ENCODE measurements at regions not wholly inside any gene's neighbourhood (a gene's known extent, or its start where the extent isn't known, plus 50 kb on each side); places are given as distances from the start of the nearest gene placed in this dataset.

DNA sequence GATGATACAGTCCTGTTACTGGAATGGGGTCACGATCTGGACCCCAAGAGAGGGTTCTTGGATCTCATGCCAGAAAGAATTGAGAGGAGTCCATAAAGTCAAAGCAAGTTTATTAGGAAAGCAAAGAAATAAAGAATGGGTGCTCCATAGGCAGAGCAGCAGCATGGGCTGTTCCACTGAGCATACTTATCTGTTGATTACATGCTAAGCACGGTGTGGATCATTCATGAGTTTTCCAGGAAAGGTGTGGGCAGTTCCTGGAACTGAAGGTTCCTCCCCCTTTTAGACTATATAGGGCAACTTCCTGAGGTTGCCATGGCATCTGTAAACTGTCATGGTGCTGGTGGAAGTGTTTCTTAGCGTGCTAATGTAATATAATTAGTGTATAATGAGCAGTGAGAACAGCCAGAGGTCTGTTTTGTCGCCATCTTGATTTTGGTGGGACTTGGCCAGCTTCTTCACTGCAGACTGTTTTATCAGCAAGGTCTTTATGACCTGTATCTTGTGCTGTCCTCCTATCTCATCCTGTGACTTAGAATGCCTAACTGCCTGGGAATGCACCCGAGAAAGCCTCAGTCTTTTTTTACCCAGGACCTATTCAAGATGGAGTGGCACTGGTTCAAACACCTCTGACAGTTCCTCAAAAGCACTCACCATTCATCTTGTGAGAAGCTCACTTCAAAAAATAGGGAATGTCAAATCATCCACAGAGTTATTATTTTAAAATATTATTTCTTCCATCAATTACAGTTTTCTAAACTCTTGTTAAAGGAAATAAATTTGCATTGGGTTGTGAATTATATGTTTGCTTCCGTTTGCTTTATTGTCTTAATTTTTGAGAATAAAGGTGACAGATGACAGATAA lies 1358.8 kb upstream of the TMEM132C start:
- Mint-ChIP-seq H3K9me3 (peaks cover 4 to 8% of the 10 kb centered on the region in 2 donors), H3K27me3 (ENCODE audit: low read depth) (no peaks in the 10 kb centered on the region), H3K4me1 (ENCODE audit: low read depth) (no peaks in the 10 kb centered on the region), H3K27ac (no peak overlapping the region), H3K4me3 (no peak overlapping the region), H3K36me3 (ENCODE audit: insufficient read depth in 2 of 2) (peaks cover 0 to 3% of the 10 kb centered on the region in 2 donors)
- DNase-seq (peak in 1 of 2 donors; percentile 6), ATAC-seq (replicated peaks in 1 of 2) (peak in 1 of 2 donors; percentile 48)

DNA sequence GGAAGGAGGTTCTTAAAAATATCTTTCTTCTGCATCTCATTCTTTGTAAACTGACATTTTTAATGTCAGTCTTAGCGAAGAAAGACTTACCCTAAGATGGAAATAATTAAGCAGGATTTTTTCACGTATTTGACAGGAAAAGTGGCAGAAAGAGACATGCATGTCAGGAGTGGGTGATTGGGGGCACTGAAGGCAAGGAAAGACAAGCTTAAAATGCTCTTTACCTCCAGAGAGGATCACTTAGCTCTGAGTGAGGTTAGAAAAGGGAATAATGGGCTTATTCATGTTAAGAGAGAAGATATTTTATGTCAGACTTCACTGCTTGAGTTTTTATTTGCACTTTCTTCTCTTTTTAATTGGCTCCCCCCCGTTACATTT lies 1358.2 kb upstream of the TMEM132C start:
- Mint-ChIP-seq H3K9me3 (peaks cover 4 to 8% of the 10 kb centered on the region in 2 donors), H3K4me3 (no peak overlapping the region), H3K4me1 (ENCODE audit: low read depth) (no peaks in the 10 kb centered on the region), H3K27me3 (ENCODE audit: low read depth) (no peaks in the 10 kb centered on the region), H3K27ac (no peak overlapping the region), H3K36me3 (ENCODE audit: insufficient read depth in 2 of 2) (peaks cover 0 to 3% of the 10 kb centered on the region in 2 donors)
- DNase-seq (no peak), ATAC-seq (replicated peaks in 1 of 2) (no peak)

DNA sequence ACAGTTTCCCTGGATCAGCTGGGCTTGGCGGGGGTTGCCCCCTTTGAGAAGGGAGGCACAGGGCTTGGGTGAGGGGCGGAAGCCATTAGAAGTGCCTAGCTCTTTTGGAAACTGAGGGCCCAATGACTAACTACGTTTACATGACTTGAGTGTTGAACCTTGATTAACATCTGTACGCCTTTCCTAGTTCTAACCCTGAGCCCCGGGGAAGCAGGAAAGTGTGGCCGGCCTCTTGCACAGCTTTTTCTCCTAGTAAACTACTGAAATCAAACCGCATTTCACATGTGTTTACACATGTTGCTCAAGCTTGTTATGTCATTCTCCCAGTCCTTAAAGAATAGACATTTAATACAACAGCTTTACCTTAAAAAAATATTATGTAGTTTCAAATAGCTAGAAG lies 1356.4 kb upstream of the TMEM132C start:
- Mint-ChIP-seq H3K27me3 (ENCODE audit: low read depth) (no peaks in the 10 kb centered on the region), H3K4me3 (no peak overlapping the region), H3K9me3 (peaks cover 4 to 7% of the 10 kb centered on the region in 2 donors), H3K36me3 (ENCODE audit: insufficient read depth in 2 of 2) (peaks cover 0 to 3% of the 10 kb centered on the region in 2 donors), H3K4me1 (ENCODE audit: low read depth) (no peaks in the 10 kb centered on the region), H3K27ac (no peak overlapping the region)
- DNase-seq (no peak), ATAC-seq (replicated peaks in 1 of 2) (no peak)

DNA sequence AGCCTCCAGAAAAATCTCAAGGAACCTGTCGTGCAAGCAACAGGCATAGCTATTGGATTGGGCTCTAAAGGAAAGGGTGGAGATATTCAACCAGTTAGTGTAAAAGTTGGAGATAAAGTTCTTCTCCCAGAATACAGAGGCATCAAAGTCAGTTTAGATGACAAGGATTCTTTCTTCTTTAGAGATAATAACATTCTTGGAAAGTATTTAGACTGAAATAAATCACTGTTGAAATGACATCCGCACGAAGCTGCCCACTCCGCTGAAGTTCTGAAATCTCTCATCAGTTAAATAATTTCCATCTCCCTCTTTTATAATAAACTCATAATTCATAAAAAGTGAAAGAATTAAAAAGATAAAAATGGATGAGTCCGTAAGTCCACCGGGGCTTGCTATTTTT lies 1354.9 kb upstream of the TMEM132C start:
- DNase-seq (no peak), ATAC-seq (replicated peaks in 1 of 2) (no peak)
- H3K27ac Mint-ChIP-seq: no peak overlapping the region
- H3K4me1 Mint-ChIP-seq (ENCODE audit: low read depth): no peaks in the 10 kb centered on the region
- H3K27me3 Mint-ChIP-seq (ENCODE audit: low read depth): no peaks in the 10 kb centered on the region
- no peaks in the 10 kb centered on the region for H3K36me3 Mint-ChIP-seq (ENCODE audit: insufficient read depth in 2 of 2)
- no peak overlapping the region for H3K4me3 Mint-ChIP-seq
- H3K9me3 Mint-ChIP-seq: peaks cover 0 to 4% of the 10 kb centered on the region in 2 donors

DNA sequence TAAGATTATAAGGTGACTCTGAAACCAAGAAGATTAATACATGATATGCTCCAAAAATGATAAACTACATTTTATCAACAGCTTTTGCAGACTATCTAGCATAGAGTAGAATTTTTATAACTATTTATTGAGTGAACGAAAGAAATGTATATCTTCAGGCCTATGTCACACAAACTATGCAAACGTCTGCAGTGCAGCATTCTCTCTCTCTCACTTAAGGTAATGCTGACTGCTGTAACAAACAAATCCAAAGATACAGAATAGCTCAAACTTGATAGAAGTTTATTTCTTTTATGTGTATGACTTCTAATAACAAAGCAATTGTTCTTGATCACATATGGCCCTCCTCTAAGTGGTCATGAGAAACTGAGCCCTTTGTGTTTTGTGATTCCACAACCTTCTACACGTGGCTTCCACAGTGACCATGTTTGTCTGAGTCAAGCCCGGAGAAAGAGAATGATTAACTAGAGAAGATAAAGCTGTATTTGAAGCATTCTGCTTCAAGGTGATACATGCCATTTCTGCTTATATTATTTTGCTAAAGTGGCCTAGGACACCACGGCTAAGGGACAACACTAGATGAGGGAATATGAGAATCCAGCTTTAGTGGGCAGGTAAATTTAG lies 1352.7 kb upstream of the TMEM132C start:
- Mint-ChIP-seq H3K4me3 (no peak overlapping the region), H3K9me3 (peaks cover 0 to 2% of the 10 kb centered on the region in 2 donors), H3K27me3 (ENCODE audit: low read depth) (no peaks in the 10 kb centered on the region), H3K27ac (no peak overlapping the region), H3K4me1 (ENCODE audit: low read depth) (no peaks in the 10 kb centered on the region), H3K36me3 (ENCODE audit: insufficient read depth in 2 of 2) (no peaks in the 10 kb centered on the region)
- ATAC-seq (replicated peaks in 1 of 2) (no peak), DNase-seq (no peak)

DNA sequence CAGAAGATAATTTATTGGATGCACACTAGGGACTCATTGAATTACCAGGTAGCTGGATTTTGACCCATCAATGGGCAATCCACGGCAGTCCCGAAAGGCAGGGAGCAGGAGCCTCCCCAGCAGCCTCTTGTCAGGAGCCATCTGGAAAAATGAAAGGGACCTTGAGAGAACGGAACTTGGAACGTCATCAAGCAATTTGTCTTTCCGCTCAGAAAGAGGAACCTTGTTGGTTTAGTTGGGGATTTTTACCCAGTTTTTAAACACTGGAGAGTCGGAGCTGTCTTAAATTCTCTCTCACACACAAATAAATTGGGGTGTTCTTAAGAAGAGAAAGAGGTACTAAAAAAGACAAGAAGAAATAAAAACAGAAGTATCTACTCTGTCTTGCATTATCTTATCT lies 1351.7 kb upstream of the TMEM132C start:
- DNase-seq: no peak
- Mint-ChIP-seq H3K9me3 (peaks cover 0 to 2% of the 10 kb centered on the region in 2 donors), H3K27ac (no peak overlapping the region), H3K27me3 (ENCODE audit: low read depth) (no peaks in the 10 kb centered on the region), H3K4me1 (ENCODE audit: low read depth) (no peaks in the 10 kb centered on the region), H3K4me3 (no peak overlapping the region), H3K36me3 (ENCODE audit: insufficient read depth in 2 of 2) (no peaks in the 10 kb centered on the region)
- no peak for ATAC-seq (replicated peaks in 1 of 2)

DNA sequence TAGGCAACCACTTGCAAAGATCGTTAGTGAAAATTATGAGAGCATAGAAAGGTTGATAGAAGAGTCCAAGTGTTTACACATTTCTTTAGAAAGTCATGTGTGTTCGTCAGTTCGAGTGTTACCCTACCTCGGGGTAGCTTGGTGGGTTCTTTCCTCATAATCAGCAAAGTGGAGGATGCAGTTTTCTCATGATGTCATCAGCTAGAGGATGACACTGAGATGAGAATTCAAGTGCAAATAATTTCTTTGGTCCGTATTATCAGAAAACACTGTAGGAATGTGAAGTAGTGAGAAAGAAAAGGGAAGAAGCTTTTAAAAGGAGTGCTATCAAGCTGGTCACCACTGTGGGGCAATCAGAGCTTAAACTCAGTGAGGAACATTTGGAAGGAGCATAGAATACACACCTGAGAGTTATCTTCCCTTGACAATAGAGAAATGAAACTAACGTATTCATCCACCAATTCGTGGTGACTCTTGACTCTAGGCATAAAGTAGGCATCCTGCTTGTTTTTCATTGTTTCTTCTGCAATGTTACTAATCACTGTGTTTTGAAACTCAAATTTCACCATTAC lies 1340.9 kb upstream of the TMEM132C start:
- Mint-ChIP-seq H3K27me3 (ENCODE audit: low read depth) (no peaks in the 10 kb centered on the region), H3K4me3 (no peak overlapping the region), H3K27ac (no peak overlapping the region), H3K4me1 (ENCODE audit: low read depth) (no peaks in the 10 kb centered on the region), H3K36me3 (ENCODE audit: insufficient read depth in 2 of 2) (no peaks in the 10 kb centered on the region), H3K9me3 (no peaks in the 10 kb centered on the region)
- DNase-seq: no peak
- no peak for ATAC-seq (replicated peaks in 1 of 2)

DNA sequence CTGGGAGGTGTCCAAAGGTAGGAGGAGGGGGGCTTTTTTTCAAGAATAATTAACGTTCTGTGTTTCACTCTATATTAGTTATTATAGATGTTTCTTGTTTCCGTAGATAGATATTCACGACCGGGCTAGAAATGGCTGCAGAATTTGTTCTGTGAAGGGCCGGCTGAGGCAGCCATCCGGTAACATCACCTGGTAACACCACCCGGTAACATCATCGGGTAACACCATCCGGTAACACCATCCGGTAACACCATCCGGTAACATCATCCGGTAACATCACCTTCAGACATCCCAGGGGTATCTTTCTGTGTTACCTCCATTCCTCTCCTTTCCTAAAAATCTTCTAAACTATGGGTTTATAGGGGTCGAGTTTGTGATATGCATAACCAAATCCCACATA lies 1336.7 kb upstream of the TMEM132C start:
- ATAC-seq (replicated peaks in 1 of 2): no peak
- Mint-ChIP-seq H3K36me3 (ENCODE audit: insufficient read depth in 2 of 2) (no peaks in the 10 kb centered on the region), H3K4me1 (ENCODE audit: low read depth) (no peaks in the 10 kb centered on the region), H3K27ac (no peak overlapping the region), H3K4me3 (no peak overlapping the region), H3K9me3 (no peaks in the 10 kb centered on the region), H3K27me3 (ENCODE audit: low read depth) (no peaks in the 10 kb centered on the region)
- DNase-seq: no peak

DNA sequence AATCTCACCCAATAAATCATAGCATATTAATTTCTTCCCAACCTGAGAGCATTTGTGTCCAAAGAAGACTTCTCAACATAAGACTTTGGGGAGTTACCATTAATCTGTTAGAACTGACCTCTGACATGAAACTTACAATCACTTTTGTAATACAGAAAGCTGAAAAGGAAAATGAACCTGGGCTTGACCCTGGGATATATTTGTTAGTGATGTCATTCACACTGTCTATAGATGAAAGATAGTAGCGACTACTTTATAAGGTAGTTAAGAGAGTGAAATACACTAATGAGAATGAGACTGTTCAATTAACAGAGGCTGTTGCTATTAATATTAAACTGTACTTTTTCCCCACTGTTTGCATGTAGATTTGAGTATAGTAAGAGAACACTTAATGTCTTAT lies 1334.8 kb upstream of the TMEM132C start:
- no peak overlapping the region for H3K27ac Mint-ChIP-seq

DNA sequence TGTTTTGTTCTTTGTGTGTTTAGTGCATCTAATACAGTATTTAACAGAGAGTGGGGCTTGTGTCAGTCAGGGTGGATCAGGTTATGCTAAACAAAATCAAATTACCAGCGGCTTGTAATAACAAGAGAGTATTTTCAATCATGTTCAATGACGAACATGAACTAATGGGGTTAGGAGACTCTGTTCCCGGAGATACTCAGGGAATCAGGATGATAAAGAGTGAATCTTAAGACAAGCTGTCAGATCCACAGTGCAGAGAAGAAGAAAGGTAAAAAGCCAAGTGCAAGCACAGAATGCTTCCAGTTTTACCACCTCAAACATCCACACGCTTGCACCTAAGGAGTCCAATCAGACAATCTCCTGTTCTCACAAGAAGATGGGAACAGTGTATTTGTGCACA lies 1331.5 kb upstream of the TMEM132C start:
- Mint-ChIP-seq H3K27me3 (ENCODE audit: low read depth) (no peaks in the 10 kb centered on the region), H3K36me3 (ENCODE audit: insufficient read depth in 2 of 2) (no peaks in the 10 kb centered on the region), H3K27ac (no peak overlapping the region), H3K4me1 (ENCODE audit: low read depth) (peaks cover 6% of the 10 kb centered on the region), H3K9me3 (no peaks in the 10 kb centered on the region), H3K4me3 (no peak overlapping the region)
- DNase-seq (no peak), ATAC-seq (replicated peaks in 1 of 2) (no peak)

More for the DNA sequence above, 1334.8 kb upstream of the TMEM132C start:
- H3K36me3 Mint-ChIP-seq (ENCODE audit: insufficient read depth in 2 of 2): no peaks in the 10 kb centered on the region
- no peaks in the 10 kb centered on the region for H3K27me3 Mint-ChIP-seq (ENCODE audit: low read depth)
- H3K9me3 Mint-ChIP-seq: no peaks in the 10 kb centered on the region
- no peak overlapping the region for H3K4me3 Mint-ChIP-seq
- DNase-seq: no peak
- H3K4me1 Mint-ChIP-seq (ENCODE audit: low read depth): peaks cover 6% of the 10 kb centered on the region
- ATAC-seq (replicated peaks in 1 of 2): no peak

DNA sequence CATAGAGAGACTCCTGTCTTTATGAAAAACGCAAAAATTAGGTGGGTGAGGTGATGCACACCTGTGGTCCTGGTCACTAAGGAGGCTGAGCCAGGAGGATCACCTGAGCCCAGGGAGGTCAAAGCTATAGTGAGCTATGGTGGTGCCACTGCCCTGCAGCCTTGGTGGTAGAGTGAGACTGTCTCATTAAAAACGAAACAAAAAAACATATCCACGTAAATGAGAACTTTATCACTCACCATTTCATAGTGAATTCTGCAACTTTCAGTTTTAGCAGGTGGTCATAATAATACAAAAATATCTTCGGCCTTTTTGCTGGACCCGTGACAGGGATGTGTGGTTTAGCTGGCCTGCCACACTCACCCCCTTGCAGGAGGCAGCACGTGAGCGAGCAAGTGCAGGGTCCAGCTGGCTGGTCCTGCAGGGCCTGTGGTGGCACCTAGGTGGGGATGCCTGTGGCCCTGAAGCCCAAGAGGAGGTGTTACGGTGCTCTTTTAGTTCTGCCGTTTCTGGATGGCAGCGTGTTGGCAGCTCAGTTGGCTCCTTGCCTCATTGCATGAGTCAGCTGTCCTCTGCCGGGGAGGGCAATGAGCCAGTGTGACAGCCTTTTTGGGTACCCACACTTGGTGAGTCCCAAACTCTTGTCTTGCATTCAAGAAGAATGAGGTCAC lies 1330.7 kb upstream of the TMEM132C start:
- no peaks in the 10 kb centered on the region for H3K27me3 Mint-ChIP-seq (ENCODE audit: low read depth)
- ATAC-seq (replicated peaks in 1 of 2) (peak in 1 of 2 donors; percentile 60), DNase-seq (peak in 1 of 2 donors; percentile 9)
- no peak overlapping the region for H3K27ac Mint-ChIP-seq
- H3K36me3 Mint-ChIP-seq (ENCODE audit: insufficient read depth in 2 of 2): no peaks in the 10 kb centered on the region
- peaks cover 6% of the 10 kb centered on the region for H3K4me1 Mint-ChIP-seq (ENCODE audit: low read depth)
- H3K4me3 Mint-ChIP-seq: peak overlapping the region in 1 of 2 donors; percentile 48
- H3K9me3 Mint-ChIP-seq: no peaks in the 10 kb centered on the region

DNA sequence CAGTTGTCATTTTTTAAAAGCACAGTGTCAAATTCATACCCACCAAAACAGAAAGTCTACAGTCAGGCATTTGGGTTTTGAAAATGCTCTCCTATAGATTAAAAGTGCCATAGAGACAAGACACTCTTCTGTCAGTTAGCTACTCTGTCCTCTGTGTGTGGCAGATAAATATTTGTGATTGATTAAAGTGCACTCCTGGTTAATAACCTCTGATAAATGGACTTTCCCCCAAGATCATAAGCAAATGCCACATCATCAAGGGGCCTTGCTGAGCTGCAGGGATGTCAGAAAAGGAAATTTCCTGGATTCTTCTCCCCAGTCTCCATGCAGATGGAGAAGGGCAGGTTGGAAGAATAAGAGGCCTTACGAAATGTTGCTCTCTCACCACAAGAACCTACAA lies 1329.5 kb upstream of the TMEM132C start:
- DNase-seq: no peak
- Mint-ChIP-seq H3K27ac (no peak overlapping the region), H3K27me3 (ENCODE audit: low read depth) (no peaks in the 10 kb centered on the region), H3K4me3 (no peak overlapping the region), H3K4me1 (ENCODE audit: low read depth) (peaks cover 6% of the 10 kb centered on the region), H3K36me3 (ENCODE audit: insufficient read depth in 2 of 2) (no peaks in the 10 kb centered on the region), H3K9me3 (no peaks in the 10 kb centered on the region)
- ATAC-seq (replicated peaks in 1 of 2): no peak

DNA sequence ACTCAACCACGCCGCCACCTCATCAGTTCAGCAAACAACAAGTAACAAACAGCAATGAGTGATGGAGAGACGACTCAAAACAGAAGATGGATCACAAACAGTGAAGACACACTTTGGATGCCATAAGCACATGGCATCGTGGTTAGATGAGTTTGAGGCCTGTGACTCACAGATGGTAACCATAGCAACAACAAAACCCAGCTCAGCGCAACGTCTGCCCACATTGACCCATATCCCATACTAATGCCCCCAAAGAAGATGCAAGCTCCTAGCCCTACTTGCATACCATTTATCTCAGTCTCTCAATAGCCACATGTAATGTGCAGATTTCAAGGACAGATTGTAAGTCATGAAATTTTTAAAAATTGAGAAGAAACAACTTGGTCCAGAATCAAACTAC lies 1322.3 kb upstream of the TMEM132C start:
- DNase-seq (no peak), ATAC-seq (replicated peaks in 1 of 2) (peak in 1 of 2 donors; percentile 44)
- Mint-ChIP-seq H3K27ac (no peak overlapping the region), H3K36me3 (ENCODE audit: insufficient read depth in 2 of 2) (no peaks in the 10 kb centered on the region), H3K9me3 (no peaks in the 10 kb centered on the region), H3K27me3 (ENCODE audit: low read depth) (no peaks in the 10 kb centered on the region), H3K4me3 (no peak overlapping the region), H3K4me1 (ENCODE audit: low read depth) (no peaks in the 10 kb centered on the region)
